ENCODE measurements at regions not wholly inside any gene's neighbourhood (a gene's known extent, or its start where the extent isn't known, plus 50 kb on each side); places are given as distances from the start of the nearest gene placed in this dataset.

DNA sequence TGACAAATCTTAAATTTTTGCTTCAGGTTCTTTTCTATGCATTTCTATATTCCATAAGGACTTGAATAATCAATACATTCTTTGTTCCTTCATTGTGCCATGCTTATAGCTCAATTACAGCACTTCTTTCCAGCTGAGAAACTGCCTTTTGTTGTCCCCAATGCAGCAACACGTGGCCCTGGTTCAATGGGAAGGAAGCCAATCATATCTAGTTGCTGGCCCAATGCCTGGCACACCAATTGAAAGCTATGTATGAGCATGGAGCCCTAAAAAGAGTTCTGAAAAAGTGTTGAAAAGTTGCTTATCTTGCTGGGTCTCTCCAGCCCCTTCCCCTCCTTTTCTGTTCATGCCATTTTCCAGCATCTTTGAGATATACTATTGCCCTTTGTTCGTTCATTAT lies 448.0 kb upstream of the FAT3 start:
- TF ChIP-seq, protein P1, sequence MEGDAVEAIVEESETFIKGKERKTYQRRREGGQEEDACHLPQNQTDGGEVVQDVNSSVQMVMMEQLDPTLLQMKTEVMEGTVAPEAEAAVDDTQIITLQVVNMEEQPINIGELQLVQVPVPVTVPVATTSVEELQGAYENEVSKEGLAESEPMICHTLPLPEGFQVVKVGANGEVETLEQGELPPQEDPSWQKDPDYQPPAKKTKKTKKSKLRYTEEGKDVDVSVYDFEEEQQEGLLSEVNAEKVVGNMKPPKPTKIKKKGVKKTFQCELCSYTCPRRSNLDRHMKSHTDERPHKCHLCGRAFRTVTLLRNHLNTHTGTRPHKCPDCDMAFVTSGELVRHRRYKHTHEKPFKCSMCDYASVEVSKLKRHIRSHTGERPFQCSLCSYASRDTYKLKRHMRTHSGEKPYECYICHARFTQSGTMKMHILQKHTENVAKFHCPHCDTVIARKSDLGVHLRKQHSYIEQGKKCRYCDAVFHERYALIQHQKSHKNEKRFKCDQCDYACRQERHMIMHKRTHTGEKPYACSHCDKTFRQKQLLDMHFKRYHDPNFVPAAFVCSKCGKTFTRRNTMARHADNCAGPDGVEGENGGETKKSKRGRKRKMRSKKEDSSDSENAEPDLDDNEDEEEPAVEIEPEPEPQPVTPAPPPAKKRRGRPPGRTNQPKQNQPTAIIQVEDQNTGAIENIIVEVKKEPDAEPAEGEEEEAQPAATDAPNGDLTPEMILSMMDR (IDR thresholded peaks at IDR 0.05 in 4 of 5, conservative IDR thresholded peaks at IDR 0.05 in 1 of 5) = no peak
- TF ChIP-seq POLR2A (IDR thresholded peaks at IDR 0.05) = no peak
